COLO829 (cell line): ENCODE measurements at regions not wholly inside any gene's neighbourhood (a gene's known extent, or its start where the extent isn't known, plus 50 kb on each side); places are given as distances from the start of the nearest gene placed in this dataset.
"Not testable (repeated sequence)": the region's sequence is repeated elsewhere in the genome, so short reads cannot be mapped to it uniquely, and the experiment has no call there.

ENCODE experiments used
- DNase-seq: peaks from one replicate; pipeline ENCODE4 v3.0.0; 2012; ENCODE audit warnings: low spot score

DNA sequence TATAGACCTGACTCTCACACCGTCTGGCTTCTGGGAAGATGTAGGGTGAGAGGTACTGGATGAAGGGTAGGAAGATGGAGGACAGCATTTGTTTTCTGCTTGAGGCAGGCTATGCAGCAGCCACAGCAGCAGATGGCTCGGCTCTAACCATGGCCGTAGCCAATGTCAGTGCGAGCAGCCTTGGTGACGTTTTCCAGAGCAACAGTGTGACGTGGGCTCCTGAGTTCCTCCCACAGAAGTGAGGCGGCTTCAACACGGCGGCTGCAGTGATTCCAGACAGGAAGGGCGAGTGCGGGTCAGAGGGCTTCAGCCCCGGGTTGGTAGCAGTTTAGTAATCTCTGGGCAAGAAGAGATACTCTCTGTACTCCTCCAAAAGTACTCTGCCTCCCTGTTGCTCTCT lies 133.0 kb upstream of the MYT1L start:
- DNase-seq = no peak

DNA sequence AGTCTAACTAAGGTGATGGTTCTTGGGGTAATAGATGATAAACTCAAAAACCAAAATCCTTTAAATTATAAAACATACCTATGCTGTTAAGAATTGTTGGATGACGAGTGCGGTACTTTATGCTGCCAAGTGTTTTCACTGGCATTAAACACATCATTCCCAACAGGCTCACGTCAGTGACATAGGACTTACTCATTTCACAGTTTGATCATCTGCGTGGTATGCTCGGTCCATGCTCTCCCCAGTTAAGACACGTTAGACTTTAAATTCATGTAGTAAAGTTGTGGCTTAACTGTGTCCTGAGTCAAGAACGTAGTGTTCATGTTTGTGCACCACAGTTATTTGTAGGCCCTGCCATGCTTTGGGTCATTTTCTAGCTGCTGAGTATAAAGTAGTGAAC lies 125.6 kb upstream of the MYT1L start:
- DNase-seq = no peak

DNA sequence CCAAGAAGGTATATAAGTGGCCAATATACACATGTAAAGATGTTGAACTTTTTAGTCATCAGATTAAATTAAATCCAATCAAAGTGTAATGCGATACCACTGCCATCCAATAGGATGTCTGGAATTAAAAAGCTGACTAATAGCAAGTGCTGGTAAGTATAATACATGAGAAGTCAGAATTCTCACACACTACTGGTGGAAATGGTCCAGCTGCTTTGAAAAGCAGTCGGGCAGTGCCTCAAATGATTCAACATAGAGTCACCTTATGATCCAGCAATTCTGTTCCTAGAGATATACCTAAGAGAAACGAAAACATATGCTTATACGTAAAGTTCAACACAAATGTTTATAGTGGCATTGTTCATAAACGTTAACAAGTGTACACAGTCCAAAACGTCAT lies 124.1 kb upstream of the MYT1L start:
- no peak for DNase-seq

DNA sequence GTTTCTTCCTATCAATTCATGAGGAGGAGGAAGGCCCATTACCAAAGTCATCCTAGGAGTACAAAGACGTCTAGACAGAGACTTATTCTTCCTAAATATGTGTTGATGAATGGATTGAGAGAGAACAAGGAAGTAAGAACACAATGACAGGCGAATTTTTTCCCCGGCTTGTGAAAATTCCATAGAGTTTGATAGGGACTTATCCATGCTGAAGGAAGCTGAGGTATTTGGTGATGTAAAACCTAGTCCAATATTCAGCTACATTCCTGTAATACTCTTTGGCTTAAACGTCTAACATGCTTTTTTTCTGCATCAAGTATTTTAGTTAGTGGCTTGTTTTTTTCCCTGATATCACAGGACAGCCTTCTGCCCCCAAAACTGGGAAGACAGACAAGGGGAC lies 121.9 kb upstream of the MYT1L start:
- no peak for DNase-seq

DNA sequence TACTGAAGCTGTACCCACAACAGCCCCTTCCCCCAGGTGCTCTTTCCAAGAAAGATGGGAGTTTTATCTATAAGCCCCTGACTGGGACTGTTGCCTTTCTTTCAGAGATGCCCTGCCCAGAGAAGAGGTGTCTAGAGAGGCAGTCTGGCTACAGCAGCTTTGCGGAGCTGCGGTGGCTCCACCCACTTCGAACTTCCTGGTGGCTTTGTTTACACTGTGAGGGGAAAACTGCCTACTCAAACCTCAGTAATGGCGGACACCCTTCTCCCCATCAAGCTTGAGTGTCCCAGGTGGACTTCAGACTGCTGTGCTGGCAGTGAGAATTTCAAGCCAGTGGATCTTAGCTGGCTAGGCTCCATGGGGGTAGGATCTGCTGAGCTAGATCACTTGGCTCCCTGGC lies 120.2 kb upstream of the MYT1L start:
- DNase-seq = not testable (repeated sequence)

DNA sequence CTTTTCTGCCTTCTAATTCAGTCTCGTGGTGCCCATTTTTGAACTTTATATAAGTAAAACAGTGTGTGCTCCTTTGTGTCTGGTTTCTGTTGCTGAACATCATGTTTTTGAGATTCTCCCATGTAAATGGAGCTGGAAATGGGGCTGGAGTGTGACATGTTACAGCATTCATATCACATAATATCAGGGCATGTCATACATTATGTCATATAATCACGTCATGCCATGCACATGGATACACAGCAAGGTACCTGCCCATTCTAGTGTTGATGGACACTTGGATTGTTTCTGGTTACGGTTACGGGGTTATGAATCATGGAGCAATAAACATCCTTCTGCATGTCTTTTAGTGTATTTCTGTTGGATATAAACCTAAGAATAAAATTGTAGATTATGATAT lies 117.1 kb upstream of the MYT1L start:
- no peak for DNase-seq

DNA sequence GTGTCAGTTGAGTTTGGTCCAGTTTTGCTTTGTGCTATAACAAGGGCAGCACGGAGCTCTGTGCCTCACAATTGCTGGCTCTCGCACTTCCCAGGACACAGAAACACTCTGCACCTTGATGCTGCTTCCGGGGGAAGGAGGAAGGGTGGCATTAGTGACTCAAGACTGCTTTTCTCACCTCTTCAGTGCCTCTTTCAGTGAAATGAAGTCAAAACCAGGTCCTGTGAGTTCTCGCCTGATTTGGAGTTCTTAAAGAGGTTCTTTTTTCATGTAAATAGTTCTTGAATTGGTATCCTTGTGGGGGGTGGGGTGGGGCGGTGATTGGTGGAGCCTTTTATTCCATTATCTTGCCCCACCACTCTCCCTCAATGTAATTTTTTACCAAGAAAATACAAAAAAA lies 91.5 kb upstream of the MYT1L start:
- DNase-seq = no peak

DNA sequence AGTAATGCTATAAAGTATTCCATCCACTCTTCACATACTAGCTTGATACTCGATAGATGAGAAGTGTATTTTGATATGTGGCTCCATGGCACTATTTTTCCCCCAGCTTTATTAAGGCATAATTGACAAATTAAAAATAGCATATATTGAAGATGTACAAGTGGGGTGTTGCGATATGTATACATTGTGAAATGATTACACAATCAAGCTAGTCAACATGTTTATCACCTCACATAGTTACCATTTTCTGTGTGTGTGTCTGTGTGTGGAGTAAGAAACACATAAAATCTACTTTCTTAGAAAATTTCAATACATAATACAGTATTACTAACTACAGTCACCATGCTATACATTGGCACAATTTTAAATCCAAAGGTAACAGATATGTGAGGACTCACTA lies 82.5 kb upstream of the MYT1L start:
- DNase-seq = no peak

DNA sequence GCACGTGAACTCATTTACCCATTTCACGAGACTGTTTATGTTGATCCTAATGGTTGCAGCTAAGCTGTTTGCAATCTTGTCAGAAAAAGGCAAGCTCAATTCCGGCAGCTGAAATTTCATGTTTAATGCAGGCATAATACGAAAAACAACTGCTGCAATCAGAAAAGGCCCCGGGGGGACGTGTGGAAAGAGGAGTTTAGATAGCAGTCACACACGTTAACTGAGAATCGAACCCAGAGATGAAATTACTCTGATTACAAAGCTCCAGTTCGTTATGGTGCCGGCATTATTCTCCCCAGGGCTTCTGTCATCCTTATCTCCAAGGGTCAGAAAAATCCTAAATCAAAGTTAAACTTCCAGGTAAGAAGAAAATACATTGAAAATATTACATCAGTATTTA lies 79.9 kb upstream of the MYT1L start:
- no peak for DNase-seq

DNA sequence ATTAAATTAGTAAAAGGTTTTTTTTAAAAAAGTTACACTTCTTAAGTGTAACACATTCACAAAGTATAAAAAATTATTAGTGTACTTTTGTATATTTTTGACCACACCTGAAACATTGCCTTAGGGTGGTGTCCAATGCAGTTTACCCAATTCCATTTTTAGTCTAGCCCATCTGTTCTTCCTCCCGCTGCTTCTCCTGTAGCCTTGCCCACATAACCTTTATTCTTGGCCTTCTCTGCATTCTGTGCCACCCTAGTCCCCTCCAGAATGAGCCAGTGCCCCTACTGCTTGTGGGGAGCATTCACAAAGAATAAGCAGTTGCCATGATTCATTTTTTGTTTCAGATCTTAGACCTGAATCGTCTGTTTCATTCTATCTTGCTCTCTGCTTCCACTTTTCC lies 78.4 kb upstream of the MYT1L start:
- no peak for DNase-seq

DNA sequence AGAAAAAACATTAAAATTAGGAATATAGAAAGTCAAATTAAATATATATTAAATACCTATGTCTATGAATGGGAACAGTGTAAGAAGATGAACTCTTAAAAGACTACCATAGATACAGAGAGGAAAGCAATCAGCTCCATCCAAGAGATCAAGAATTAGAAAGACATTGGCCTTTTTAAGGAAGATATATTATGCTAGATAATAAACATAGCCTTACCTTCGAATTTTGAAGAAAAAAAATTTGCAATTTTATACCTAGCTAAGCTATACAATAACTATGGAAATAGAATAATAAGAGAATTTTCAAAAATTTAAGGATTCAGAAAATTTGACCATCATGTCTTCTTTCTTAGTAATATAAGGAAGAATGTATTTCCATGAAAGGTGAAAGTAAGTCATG lies 74.7 kb upstream of the MYT1L start:
- no peak for DNase-seq

DNA sequence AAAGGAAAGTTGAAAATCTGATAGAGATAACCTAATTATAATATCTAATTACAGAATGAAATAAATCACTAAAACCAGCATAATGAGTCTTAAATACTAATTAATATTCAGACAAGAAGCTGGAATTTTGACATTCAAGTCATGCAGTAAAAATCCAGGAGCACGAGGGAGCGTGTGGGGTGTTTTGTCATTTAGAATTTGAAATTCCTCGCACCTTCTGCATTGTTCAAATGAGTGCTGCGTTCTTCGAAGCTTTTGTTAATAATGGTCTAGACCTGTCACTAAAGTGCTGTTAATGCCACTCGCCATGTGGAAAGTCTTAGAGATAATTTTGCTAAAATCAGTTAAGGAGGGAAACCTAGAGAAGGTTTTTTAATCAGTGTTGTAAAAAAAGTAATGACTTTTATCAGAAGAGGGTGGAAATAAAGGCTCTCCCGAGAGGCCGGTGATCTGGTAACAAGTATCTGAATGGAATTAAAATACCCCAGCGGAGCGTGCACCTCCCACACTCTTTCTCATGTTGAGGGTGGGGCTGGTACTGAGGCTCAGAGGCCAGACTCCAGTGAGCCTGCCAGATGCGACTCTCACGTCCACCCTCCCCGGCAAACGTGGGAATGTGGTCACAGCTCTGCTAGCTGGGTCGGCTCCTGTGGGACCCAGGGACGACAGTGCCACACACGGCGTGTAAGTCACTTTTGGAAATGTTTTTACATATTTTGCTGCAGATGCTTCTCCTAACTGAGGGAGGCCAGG lies 69.4 kb upstream of the MYT1L start:
- no peak for DNase-seq

DNA sequence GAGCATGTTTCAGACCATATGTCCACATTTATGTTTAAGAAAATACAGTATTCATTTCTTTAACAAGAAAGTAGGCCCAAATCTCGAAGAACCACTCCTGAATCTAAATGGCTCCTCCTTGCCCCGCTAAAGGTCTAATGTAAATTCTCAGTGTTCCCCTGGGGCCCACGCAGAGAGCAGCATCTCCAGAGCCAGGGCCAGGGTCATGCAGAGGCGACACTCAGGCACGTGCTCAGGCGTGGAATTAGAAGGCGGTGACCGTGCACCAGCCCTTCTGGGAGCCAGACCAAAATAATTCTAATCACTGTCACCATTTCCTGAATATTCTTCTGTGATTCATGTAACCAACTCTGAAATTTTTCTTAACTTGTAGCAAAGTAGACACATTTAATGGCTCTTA lies 68.3 kb upstream of the MYT1L start:
- no peak for DNase-seq

DNA sequence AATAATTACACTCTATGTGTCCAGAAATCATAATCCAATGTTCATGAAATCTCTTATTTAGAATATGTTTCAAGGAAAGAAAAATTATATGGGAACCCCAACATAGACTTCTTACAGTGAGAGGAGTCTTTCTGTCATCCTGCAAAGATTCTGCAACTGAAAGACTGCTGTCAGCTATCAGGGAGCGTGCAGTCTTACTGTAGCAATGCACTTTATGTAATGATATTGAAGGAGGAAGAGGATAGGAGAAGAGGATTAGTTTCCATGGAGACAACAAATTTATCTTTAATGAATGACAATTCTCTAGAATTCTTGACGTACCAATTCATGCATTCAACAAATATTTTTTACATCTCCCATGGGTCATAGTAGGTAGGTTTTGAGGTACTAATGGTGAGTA lies 61.3 kb upstream of the MYT1L start:
- DNase-seq = no peak

DNA sequence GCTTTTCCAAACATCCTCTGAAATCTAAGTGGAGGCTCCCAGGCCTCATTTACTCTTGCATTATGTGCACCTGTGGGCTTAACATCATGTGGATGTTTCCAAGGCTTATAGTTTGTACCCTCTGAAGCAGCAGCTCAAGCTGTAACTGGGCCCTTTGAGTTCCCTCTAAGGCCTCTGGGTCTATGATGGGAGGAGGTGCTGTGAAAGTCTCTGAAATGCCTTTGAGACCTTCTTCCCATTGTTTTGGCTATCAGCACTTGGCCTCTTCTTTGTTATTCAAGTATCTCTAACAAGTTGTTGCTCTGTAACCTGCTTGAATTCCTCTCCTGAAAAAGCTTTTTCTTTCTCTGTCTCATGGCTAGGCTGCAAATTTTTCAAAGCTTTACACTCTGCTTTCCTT lies 58.1 kb upstream of the MYT1L start:
- no peak for DNase-seq
